ENCODE measurements at regions not wholly inside any gene's neighbourhood (a gene's known extent, or its start where the extent isn't known, plus 50 kb on each side); places are given as distances from the start of the nearest gene placed in this dataset.
"Not testable (repeated sequence)": the region's sequence is repeated elsewhere in the genome, so short reads cannot be mapped to it uniquely, and the experiment has no call there.

GRCh38 chr3:38966811-38967692 is 84.7 kb downstream of the SCN11A start:
- peak; percentile 31 for DNase-seq (ENCODE audit: low spot score)

GRCh38 chr3:38964646-38965045 is 87.1 kb downstream of the SCN11A start:
- no peak for DNase-seq (ENCODE audit: low spot score)

- no peak for DNase-seq (ENCODE audit: low spot score)
Observed at GRCh38 chr3:38964204-38964603, 87.5 kb downstream of the SCN11A start.

GRCh38 chr3:38960953-38961622 is 90.7 kb downstream of the SCN11A start:
- peak; percentile 38 for DNase-seq (ENCODE audit: low spot score)

- DNase-seq (ENCODE audit: low spot score) = no peak
Observed at GRCh38 chr3:38960042-38960622, 91.6 kb downstream of the SCN11A start.

- DNase-seq (ENCODE audit: low spot score) = no peak
Observed at GRCh38 chr3:38958026-38958720, 93.6 kb downstream of the SCN11A start.

- no peak for DNase-seq (ENCODE audit: low spot score)
Observed at GRCh38 chr3:38957296-38957695, 94.4 kb downstream of the SCN11A start.

- DNase-seq (ENCODE audit: low spot score) = no peak
Observed at GRCh38 chr3:38952721-38953120, 99.0 kb downstream of the SCN11A start.

GRCh38 chr3:38951167-38951566 is 100.6 kb downstream of the SCN11A start:
- not testable (repeated sequence) for DNase-seq (ENCODE audit: low spot score)

GRCh38 chr3:38950581-38950980 is 101.2 kb downstream of the SCN11A start:
- no peak for DNase-seq (ENCODE audit: low spot score)

- DNase-seq (ENCODE audit: low spot score) = no peak
Observed at GRCh38 chr3:38949994-38950393, 101.8 kb downstream of the SCN11A start.

GRCh38 chr3:38940394-38940793 is 111.3 kb downstream of the SCN11A start:
- DNase-seq (ENCODE audit: low spot score) = no peak

- DNase-seq (ENCODE audit: low spot score) = no peak
Observed at GRCh38 chr3:38925351-38925750, 109.3 kb upstream of the SCN10A start.

- no peak for DNase-seq (ENCODE audit: low spot score)
Observed at GRCh38 chr3:38916706-38917105, 100.7 kb upstream of the SCN10A start.

GRCh38 chr3:38907426-38907825 is 91.4 kb upstream of the SCN10A start:
- DNase-seq (ENCODE audit: low spot score) = no peak

GRCh38 chr3:38890426-38890825 is 74.4 kb upstream of the SCN10A start:
- DNase-seq (ENCODE audit: low spot score) = no peak

- DNase-seq (ENCODE audit: low spot score) = no peak
Observed at GRCh38 chr3:38878646-38879045, 62.6 kb upstream of the SCN10A start.

Data from hepatic stellate cell (primary cell).